ENCODE measurements at regions not wholly inside any gene's neighbourhood (a gene's known extent, or its start where the extent isn't known, plus 50 kb on each side); places are given as distances from the start of the nearest gene placed in this dataset.

GRCh38 chr10:118944959-118945633 is 84.4 kb upstream of the NANOS1 start:
- no peak overlapping the region for H3K27ac ChIP-seq (replicated peaks)
- no peak for TF ChIP-seq POLR2AphosphoS5 (IDR thresholded peaks at IDR 0.05; ENCODE audit: low read depth)
- TF ChIP-seq, protein P1, sequence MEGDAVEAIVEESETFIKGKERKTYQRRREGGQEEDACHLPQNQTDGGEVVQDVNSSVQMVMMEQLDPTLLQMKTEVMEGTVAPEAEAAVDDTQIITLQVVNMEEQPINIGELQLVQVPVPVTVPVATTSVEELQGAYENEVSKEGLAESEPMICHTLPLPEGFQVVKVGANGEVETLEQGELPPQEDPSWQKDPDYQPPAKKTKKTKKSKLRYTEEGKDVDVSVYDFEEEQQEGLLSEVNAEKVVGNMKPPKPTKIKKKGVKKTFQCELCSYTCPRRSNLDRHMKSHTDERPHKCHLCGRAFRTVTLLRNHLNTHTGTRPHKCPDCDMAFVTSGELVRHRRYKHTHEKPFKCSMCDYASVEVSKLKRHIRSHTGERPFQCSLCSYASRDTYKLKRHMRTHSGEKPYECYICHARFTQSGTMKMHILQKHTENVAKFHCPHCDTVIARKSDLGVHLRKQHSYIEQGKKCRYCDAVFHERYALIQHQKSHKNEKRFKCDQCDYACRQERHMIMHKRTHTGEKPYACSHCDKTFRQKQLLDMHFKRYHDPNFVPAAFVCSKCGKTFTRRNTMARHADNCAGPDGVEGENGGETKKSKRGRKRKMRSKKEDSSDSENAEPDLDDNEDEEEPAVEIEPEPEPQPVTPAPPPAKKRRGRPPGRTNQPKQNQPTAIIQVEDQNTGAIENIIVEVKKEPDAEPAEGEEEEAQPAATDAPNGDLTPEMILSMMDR (IDR thresholded peaks at IDR 0.05; ENCODE audit: insufficient read depth, low read length): no peak
- TF ChIP-seq GABPA (IDR thresholded peaks at IDR 0.05; ENCODE audit: low read depth): no peak
- TF ChIP-seq SPI1 (IDR thresholded peaks at IDR 0.05; ENCODE audit: borderline replicate concordance, low read depth): no peak
- no peaks in the 10 kb centered on the region for H3K27me3 ChIP-seq (ENCODE audit: insufficient read depth, poor library complexity, severe bottlenecking)
- no peak overlapping the region for H3K4me3 ChIP-seq (replicated peaks; ENCODE audit: insufficient read depth, low read length)
- no peak for DNase-seq (ENCODE audit: low read depth in 1 of 2, low spot score in 1 of 2)

- TF ChIP-seq, protein P1 (IDR thresholded peaks at IDR 0.05; ENCODE audit: insufficient read depth, low read length): no peak
- TF ChIP-seq SPI1 (IDR thresholded peaks at IDR 0.05; ENCODE audit: borderline replicate concordance, low read depth): no peak
- TF ChIP-seq, protein P2, sequence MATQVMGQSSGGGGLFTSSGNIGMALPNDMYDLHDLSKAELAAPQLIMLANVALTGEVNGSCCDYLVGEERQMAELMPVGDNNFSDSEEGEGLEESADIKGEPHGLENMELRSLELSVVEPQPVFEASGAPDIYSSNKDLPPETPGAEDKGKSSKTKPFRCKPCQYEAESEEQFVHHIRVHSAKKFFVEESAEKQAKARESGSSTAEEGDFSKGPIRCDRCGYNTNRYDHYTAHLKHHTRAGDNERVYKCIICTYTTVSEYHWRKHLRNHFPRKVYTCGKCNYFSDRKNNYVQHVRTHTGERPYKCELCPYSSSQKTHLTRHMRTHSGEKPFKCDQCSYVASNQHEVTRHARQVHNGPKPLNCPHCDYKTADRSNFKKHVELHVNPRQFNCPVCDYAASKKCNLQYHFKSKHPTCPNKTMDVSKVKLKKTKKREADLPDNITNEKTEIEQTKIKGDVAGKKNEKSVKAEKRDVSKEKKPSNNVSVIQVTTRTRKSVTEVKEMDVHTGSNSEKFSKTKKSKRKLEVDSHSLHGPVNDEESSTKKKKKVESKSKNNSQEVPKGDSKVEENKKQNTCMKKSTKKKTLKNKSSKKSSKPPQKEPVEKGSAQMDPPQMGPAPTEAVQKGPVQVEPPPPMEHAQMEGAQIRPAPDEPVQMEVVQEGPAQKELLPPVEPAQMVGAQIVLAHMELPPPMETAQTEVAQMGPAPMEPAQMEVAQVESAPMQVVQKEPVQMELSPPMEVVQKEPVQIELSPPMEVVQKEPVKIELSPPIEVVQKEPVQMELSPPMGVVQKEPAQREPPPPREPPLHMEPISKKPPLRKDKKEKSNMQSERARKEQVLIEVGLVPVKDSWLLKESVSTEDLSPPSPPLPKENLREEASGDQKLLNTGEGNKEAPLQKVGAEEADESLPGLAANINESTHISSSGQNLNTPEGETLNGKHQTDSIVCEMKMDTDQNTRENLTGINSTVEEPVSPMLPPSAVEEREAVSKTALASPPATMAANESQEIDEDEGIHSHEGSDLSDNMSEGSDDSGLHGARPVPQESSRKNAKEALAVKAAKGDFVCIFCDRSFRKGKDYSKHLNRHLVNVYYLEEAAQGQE (IDR thresholded peaks at IDR 0.05; ENCODE audit: insufficient replicate concordance, low read depth): no peak
- TF ChIP-seq GABPA (IDR thresholded peaks at IDR 0.05; ENCODE audit: low read depth): no peak
- TF ChIP-seq POLR2AphosphoS5 (IDR thresholded peaks at IDR 0.05; ENCODE audit: low read depth): no peak
- Histone ChIP-seq H3K4me3 (replicated peaks; ENCODE audit: insufficient read depth, low read length) (no peak overlapping the region), H3K27me3 (ENCODE audit: insufficient read depth, poor library complexity, severe bottlenecking) (no peaks in the 10 kb centered on the region), H3K27ac (replicated peaks) (no peak overlapping the region)
- no peak for DNase-seq (ENCODE audit: low read depth in 1 of 2, low spot score in 1 of 2)
Measured at GRCh38 chr10:118948786-118949185, 80.7 kb upstream of the NANOS1 start.

GRCh38 chr10:118950190-118950680 is 79.3 kb upstream of the NANOS1 start:
- Histone ChIP-seq H3K4me3 (replicated peaks; ENCODE audit: insufficient read depth, low read length) (no peak overlapping the region), H3K27me3 (ENCODE audit: insufficient read depth, poor library complexity, severe bottlenecking) (no peaks in the 10 kb centered on the region), H3K27ac (replicated peaks) (no peak overlapping the region)
- TF ChIP-seq SPI1 (IDR thresholded peaks at IDR 0.05; ENCODE audit: borderline replicate concordance, low read depth) (no peak), GABPA (IDR thresholded peaks at IDR 0.05; ENCODE audit: low read depth) (no peak), POLR2AphosphoS5 (IDR thresholded peaks at IDR 0.05; ENCODE audit: low read depth) (no peak)
- TF ChIP-seq, protein P1 (IDR thresholded peaks at IDR 0.05; ENCODE audit: insufficient read depth, low read length): no peak
- TF ChIP-seq, protein P2 (IDR thresholded peaks at IDR 0.05; ENCODE audit: insufficient replicate concordance, low read depth): no peak
- no peak for DNase-seq (ENCODE audit: low read depth in 1 of 2, low spot score in 1 of 2)
